ENCODE measurements at regions not wholly inside any gene's neighbourhood (a gene's known extent, or its start where the extent isn't known, plus 50 kb on each side); places are given as distances from the start of the nearest gene placed in this dataset.

DNA sequence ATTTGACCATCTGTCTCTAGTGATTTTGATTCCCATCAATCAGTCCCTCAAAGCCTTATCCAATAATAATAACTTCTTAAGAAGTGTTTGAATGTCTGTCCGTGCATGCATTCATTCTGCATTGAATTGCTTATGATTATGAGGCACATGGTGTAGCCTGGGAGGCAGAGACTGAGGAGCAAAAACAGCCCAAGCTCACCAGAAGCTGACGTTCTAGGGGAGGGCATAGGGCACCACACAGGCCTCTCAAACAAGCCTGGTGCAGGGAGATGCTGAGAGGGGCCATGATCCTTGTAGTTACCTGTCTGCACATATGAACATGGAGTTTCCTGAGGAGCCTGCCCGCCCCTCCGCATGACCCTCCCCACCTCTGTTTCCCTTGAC is 89.2 kb upstream of the POMGNT2 start:
- TF ChIP-seq EZH2phosphoT487 (IDR thresholded peaks at IDR 0.05; ENCODE audit: low read depth): no peak
- TF ChIP-seq, protein P1, sequence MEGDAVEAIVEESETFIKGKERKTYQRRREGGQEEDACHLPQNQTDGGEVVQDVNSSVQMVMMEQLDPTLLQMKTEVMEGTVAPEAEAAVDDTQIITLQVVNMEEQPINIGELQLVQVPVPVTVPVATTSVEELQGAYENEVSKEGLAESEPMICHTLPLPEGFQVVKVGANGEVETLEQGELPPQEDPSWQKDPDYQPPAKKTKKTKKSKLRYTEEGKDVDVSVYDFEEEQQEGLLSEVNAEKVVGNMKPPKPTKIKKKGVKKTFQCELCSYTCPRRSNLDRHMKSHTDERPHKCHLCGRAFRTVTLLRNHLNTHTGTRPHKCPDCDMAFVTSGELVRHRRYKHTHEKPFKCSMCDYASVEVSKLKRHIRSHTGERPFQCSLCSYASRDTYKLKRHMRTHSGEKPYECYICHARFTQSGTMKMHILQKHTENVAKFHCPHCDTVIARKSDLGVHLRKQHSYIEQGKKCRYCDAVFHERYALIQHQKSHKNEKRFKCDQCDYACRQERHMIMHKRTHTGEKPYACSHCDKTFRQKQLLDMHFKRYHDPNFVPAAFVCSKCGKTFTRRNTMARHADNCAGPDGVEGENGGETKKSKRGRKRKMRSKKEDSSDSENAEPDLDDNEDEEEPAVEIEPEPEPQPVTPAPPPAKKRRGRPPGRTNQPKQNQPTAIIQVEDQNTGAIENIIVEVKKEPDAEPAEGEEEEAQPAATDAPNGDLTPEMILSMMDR (IDR thresholded peaks at IDR 0.05; ENCODE audit: low read depth, low read length): no peak

Measured in OCI-LY3 (cell line).